HG02981 (cell line): ENCODE measurements at regions not wholly inside any gene's neighbourhood (a gene's known extent, or its start where the extent isn't known, plus 50 kb on each side); places are given as distances from the start of the nearest gene placed in this dataset.
"Not testable (repeated sequence)": the region's sequence is repeated elsewhere in the genome, so short reads cannot be mapped to it uniquely, and the experiment has no call there.

Experiments
- ATAC-seq: cut with Tn5 transposase; IDR thresholded peaks from one replicate; pipeline ENCODE4 v1.9.1; 2021; ENCODE audit warnings: mild to moderate bottlenecking, moderate library complexity; ENCODE audit not compliant: unreplicated experiment

GRCh38 chr4:83932750-83933391 is 397.0 kb downstream of the GPAT3 start:
- no peak for ATAC-seq

- no peak for ATAC-seq
These were observed 395.9 kb downstream of the GPAT3 start for GRCh38 chr4:83931659-83932438.

- ATAC-seq, result no peak
These were observed 393.6 kb downstream of the GPAT3 start for GRCh38 chr4:83929550-83929949.

GRCh38 chr4:83926950-83927349 is 391.0 kb downstream of the GPAT3 start:
- ATAC-seq, result no peak

GRCh38 chr4:83923341-83923740 is 387.4 kb downstream of the GPAT3 start:
- ATAC-seq, result no peak

- no peak for ATAC-seq
These were observed 386.5 kb downstream of the GPAT3 start for GRCh38 chr4:83922402-83922801.

GRCh38 chr4:83921124-83921523 is 385.2 kb downstream of the GPAT3 start:
- ATAC-seq, result no peak

- no peak for ATAC-seq
These were observed 384.5 kb downstream of the GPAT3 start for GRCh38 chr4:83920375-83920774.

GRCh38 chr4:83917572-83917971 is 381.7 kb downstream of the GPAT3 start:
- no peak for ATAC-seq

GRCh38 chr4:83910693-83911092 is 374.8 kb downstream of the GPAT3 start:
- no peak for ATAC-seq

GRCh38 chr4:83906561-83906960 is 370.7 kb downstream of the GPAT3 start:
- ATAC-seq, result no peak

GRCh38 chr4:83905952-83906351 is 370.0 kb downstream of the GPAT3 start:
- no peak for ATAC-seq

GRCh38 chr4:83903740-83904139 is 367.8 kb downstream of the GPAT3 start:
- ATAC-seq, result not testable (repeated sequence)

- no peak for ATAC-seq
These were observed 358.9 kb downstream of the GPAT3 start for GRCh38 chr4:83894831-83895230.

- ATAC-seq, result no peak
These were observed 354.9 kb downstream of the GPAT3 start for GRCh38 chr4:83890816-83891215.

- no peak for ATAC-seq
These were observed 354.3 kb downstream of the GPAT3 start for GRCh38 chr4:83890231-83890630.

- no peak for ATAC-seq
These were observed 353.9 kb downstream of the GPAT3 start for GRCh38 chr4:83889802-83890201.

- ATAC-seq, result no peak
These were observed 349.6 kb downstream of the GPAT3 start for GRCh38 chr4:83885256-83886182.

- no peak for ATAC-seq
These were observed 340.1 kb downstream of the GPAT3 start for GRCh38 chr4:83876047-83876446.

GRCh38 chr4:83875437-83875836 is 339.5 kb downstream of the GPAT3 start:
- no peak for ATAC-seq

GRCh38 chr4:83873996-83874395 is 338.1 kb downstream of the GPAT3 start:
- ATAC-seq, result no peak
